Hematopoietic multipotent progenitor cell treated with erythropoietin and hydrocortisone succinate and interleukin-3 and kit ligand, for 17 days (in vitro differentiated cells): ENCODE measurements at regions not wholly inside any gene's neighbourhood (a gene's known extent, or its start where the extent isn't known, plus 50 kb on each side); places are given as distances from the start of the nearest gene placed in this dataset.
"Not testable (repeated sequence)": the region's sequence is repeated elsewhere in the genome, so short reads cannot be mapped to it uniquely, and the experiment has no call there.

Experiments
- DNase-seq: peaks from one replicate; pipeline ENCODE4 v3.0.0-alpha.2; 2015; ENCODE audit warnings: low spot score

GRCh38 chr7:46934198-46934825 is 647.6 kb downstream of the TNS3 start:
- DNase-seq = no peak

GRCh38 chr7:46933596-46933995 is 648.3 kb downstream of the TNS3 start:
- no peak for DNase-seq

- no peak for DNase-seq
Observed at GRCh38 chr7:46932676-46933424, 649.1 kb downstream of the TNS3 start.

GRCh38 chr7:46932306-46932675 is 649.6 kb downstream of the TNS3 start:
- DNase-seq = no peak

DNA sequence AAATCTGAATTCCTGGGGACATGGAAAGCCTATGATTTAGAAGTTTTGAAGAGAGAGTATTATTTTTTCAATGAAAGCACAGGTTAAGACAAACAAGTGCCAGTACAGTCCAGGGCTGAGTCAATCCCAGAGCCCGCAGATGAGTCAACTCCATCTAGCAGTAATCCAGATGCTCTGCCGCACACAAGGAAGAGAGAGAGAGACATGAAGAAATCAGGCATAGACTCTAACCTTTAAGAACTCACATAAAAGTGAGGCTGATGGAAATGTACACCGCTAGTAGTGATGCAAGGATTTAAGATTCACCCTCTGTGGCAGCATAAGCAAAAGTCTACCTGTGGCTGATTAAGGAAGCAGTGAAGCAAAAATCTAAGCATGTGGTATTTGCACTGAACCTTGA is 651.5 kb downstream of the TNS3 start:
- DNase-seq = no peak

DNA sequence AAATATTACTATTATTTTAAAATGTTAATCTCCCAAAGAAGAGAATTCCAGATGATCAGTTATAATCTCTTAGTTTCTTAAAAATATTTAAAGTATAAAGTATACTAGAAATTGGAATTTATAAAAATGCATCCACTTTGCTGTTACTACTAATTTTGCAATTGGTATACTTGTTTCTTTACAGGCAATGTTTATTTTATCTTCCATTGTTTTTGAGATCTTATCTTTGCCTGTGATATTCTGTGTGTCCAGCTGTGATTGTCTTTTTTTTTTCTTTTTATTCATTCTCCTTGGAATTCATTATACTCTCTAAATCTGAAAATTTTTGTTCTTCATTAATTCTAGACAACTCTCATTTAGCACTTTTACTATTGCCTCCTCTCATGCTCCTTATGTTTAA is 652.6 kb downstream of the TNS3 start:
- DNase-seq = no peak

- DNase-seq = no peak
Observed at GRCh38 chr7:46928719-46929118, 653.2 kb downstream of the TNS3 start.

- no peak for DNase-seq
Observed at GRCh38 chr7:46927131-46927810, 654.6 kb downstream of the TNS3 start.

DNA sequence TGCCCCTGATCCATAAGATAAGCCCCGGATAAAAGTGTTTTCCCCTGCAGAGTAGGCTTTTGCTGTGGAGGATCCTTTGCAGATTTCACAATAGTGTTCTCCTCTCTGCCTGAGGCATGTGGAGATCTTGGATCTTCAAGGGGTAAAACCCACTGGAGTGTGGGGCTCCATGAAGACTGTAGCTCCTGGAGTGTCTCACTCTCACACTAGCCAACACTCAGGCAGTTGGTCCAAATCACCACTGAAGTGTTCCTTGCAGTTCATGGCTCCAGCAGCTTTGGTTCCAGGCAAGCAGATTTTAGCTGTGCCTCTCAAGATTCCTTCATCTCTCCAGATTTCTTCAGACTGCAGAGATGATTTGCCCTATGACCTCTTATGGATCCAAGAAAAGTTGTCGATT is 665.3 kb downstream of the TNS3 start:
- DNase-seq = no peak

- no peak for DNase-seq
Observed at GRCh38 chr7:46912692-46913091, 669.2 kb downstream of the TNS3 start.

- DNase-seq = no peak
Observed at GRCh38 chr7:46909601-46910051, 672.3 kb downstream of the TNS3 start.

DNA sequence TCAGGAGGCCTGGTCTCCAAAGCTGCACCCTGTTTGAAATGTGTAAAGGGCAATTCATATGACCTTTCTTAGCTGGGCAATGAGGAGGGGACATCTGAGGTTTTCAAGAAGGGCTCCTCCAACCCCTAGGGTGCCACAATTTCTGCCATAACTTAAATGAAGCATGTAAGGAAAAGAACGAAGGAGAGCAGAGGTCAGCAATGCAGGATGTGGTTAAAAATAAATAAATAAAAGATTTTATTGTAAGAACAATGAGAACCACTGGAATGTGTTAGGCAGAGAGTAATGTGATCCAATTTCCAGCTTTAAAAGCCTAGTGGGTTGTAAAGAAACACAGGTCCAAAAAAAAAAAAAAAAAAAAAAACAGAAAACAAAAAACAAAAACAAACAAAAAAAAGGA is 673.1 kb downstream of the TNS3 start:
- DNase-seq = no peak

DNA sequence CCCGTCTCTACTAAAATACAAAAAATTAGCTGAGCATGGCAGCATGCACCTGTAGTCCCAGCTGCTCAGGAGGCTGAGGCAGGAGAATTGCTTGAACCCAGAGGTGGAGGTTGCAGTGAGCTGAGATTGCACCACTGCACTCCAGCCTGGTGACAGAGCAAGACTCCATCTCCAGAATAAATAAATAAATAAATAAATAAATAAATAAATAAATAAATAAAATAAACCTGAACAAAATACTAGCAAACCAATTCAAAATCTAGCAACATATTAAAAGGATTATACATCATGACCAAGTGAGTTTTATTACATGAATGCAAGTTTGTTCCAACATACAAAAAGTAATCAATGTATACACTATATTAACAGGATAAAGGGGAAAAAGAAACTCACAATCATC is 677.4 kb downstream of the TNS3 start:
- not testable (repeated sequence) for DNase-seq

DNA sequence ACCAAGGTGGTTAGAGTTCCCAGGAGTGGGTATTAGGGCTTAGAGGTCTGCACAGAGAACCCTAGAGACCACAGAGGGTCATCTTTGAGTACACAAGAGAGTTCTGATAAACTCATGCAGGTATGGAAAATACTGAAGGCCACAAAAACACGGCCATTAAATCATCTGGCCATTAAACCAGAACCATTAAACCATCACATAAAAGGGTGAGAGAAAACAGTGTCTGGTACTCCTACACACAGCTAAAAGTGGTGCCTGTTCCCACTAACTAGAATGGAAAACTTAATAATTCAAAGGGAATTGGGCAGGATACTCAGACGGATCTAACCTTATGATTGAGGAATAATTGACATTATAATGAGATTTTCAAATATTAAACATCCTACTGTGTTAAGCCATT is 679.4 kb downstream of the TNS3 start:
- no peak for DNase-seq

- DNase-seq = no peak
Observed at GRCh38 chr7:46900312-46901263, 681.3 kb downstream of the TNS3 start.

- no peak for DNase-seq
Observed at GRCh38 chr7:46897381-46897780, 684.5 kb downstream of the TNS3 start.

GRCh38 chr7:46886669-46887374 is 695.1 kb downstream of the TNS3 start:
- no peak for DNase-seq

GRCh38 chr7:46885167-46885566 is 696.7 kb downstream of the TNS3 start:
- DNase-seq = no peak

DNA sequence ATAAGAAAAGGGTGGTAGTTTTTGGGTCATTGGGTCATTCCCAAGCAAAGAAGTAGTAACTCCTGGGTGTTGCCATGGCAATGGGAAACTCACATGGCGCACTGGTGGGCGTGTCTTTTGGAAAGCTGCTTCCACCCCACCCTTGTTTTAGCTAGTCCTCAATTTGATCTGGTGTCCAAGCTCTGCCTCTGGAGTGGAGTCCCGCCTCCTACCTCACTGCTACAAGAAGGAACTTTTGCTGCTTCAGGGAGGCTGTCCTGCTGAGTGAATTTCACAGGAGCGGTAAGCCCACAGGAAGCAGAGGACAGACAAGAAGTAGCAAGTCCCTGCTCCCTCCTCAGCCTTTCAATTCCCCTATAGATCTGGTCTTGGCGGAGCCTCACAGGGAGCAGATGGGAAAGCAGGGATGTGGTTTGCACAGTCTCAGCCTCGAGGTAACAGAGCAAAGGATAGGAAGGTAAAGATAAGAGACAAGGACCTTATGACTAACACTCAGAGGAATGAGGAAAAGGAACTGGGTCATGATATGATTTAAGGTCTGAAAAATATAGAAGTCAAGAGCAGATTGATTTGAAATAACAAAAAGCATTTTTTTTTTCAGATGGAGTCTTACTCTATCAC is 700.3 kb downstream of the TNS3 start:
- no peak for DNase-seq

DNA sequence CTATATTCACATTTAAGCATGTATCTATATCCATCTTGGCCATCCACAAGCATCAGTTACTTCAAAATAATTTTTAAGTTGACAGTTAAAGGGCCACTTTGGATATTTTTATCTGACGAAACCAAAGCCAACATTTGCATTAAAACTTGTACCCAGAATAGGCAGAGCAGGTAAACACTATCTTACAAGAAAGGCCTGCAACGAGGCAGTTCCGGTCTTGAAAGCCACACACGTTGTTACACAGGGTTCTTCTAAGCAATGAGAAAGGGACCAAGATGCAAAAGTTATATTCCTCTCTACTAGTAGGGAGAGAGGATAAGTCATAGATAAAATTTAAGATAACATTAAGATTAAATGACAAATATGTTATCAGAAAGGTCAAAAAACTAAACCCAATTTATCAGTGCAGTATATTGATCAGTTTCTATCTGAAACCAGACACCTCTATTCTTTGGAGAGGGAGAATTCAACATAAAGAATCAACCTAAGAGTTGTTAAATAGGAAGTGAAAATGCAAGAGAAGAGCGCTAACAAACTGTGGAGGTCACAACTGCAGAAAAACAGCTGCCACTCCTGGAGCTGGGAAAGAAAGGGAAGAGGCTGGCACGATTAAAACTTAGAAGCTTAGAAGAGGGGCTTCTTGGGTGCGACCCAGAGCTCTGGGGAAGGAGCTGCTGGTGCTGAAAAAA is 701.3 kb downstream of the TNS3 start:
- no peak for DNase-seq
